Esophagus muscularis mucosa (tissue), 4 donors: ENCODE measurements at regions not wholly inside any gene's neighbourhood (a gene's known extent, or its start where the extent isn't known, plus 50 kb on each side); places are given as distances from the start of the nearest gene placed in this dataset.
"Not testable (repeated sequence)": the region's sequence is repeated elsewhere in the genome, so short reads cannot be mapped to it uniquely, and the experiment has no call there.

ENCODE experiments used
- DNase-seq: peaks from one replicate; pipeline ENCODE4 v3.0.0-alpha.2; 2017; ENCODE audit errors: extremely low spot score
- H3K27ac ChIP-seq, 4 donors: fragments of 200-600 bp; sonication (generic); replicated peaks in 1 of 4; 1 replicate in 3 of 4; 2 replicates in 1 of 4; pipeline ENCODE4 v1.5.1; 2016 to 2019; ENCODE audit warnings: mild to moderate bottlenecking in 1 of 4
- H3K27me3 ChIP-seq, 4 donors: fragments of 200-600 bp; sonication (generic); one replicate each; pipeline versions ENCODE4 v1.5.1 to v1.6.0; 2016 to 2019
- H3K36me3 ChIP-seq, 4 donors: fragments of 200-600 bp; sonication (generic); one replicate each; pipeline ENCODE4 v1.5.1; 2016 to 2019
- H3K4me1 ChIP-seq, 4 donors: fragments of 200-600 bp; sonication (generic); one replicate each; pipeline ENCODE4 v1.5.1; 2016 to 2019
- H3K4me3 ChIP-seq, 4 donors: fragments of 200-600 bp; sonication (generic); 1 replicate in 2 of 4; 2 replicates in 2 of 4; pipeline ENCODE4 v1.5.1; 2016 to 2019; ENCODE audit warnings: mild to moderate bottlenecking in 4 of 4, moderate library complexity in 1 of 4
- H3K9me3 ChIP-seq, 4 donors: fragments of 200-600 bp; sonication (generic); 1 replicate in 3 of 4; 2 replicates in 1 of 4; pipeline ENCODE4 v1.5.1; 2016 to 2019
- CTCF ChIP-seq, 3 experiments: fragments of 200-600 bp in 2 of 3; fragments of 450-650 bp in 1 of 3; sonication (generic) in 2 of 3; IDR thresholded peaks; one replicate each; pipeline ENCODE4 v1.5.1; 2017 to 2019; ENCODE audit warnings: antibody characterized with exemption in 3 of 3, mild to moderate bottlenecking in 2 of 3, moderate library complexity in 1 of 3
- EP300 ChIP-seq: sonication (generic); formaldehyde crosslinking; IDR thresholded peaks from one replicate; pipeline ENCODE4 v1.6.1; 2017; ENCODE audit warnings: antibody characterized with exemption
- POLR2A ChIP-seq: fragments of 450-650 bp; IDR thresholded peaks from one replicate; pipeline ENCODE4 v1.6.1; 2017; ENCODE audit warnings: antibody characterized with exemption, moderate library complexity, mild to moderate bottlenecking, low read depth
- POLR2AphosphoS5 ChIP-seq, 2 donors: sonication (generic); formaldehyde crosslinking; IDR thresholded peaks; one replicate each; pipeline ENCODE4 v1.6.1; 2017; ENCODE audit warnings: antibody characterized with exemption in 2 of 2
- WGBS: methylation state at CpG from one replicate; pipeline ENCODE4 v1.1.5; 2018; 5-methylcytosine and 5-hydroxymethylcytosine counted together
- intact Hi-C: fragments of 100-400 bp; cut with DNase I; formaldehyde crosslinking; loops from one replicate; pipeline ENCODE4 v1.15.1; 2023

DNA sequence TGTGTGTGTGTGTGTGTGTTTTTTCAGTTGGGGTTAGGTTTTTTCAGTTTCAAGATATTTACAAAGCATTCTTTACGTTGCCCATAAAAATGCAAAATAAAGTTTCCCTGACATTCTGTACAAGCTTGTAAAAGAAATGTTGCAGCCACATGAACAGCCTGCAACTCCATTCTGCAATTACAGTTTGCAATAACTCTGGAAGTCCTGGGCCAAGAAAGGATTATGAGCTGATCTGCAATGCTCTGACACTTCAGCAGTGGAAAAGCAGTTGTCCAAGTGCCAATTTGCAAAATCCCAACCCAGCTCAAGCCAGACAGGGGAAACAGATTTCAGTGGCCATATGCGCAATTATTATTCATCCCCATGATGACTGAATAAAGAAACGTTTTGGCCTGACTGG is 322.1 kb downstream of the MEX3B start:
- intact Hi-C loops, result no loop called here
- Histone ChIP-seq H3K36me3 (no peaks in the 10 kb centered on the region), H3K4me1 (peaks cover 0 to 40% (median 40%) of the 10 kb centered on the region in 4 donors), H3K9me3 (no peaks in the 10 kb centered on the region), H3K4me3 (no peak overlapping the region), H3K27me3 (no peaks in the 10 kb centered on the region), H3K27ac (peak overlapping the region in 1 of 4 donors; percentile 16)
- DNase-seq, result no peak
- no peak for TF ChIP-seq EP300
- TF ChIP-seq POLR2A, result no peak
- 25% methylated on average over 2 of the region's 3 CpGs for WGBS

DNA sequence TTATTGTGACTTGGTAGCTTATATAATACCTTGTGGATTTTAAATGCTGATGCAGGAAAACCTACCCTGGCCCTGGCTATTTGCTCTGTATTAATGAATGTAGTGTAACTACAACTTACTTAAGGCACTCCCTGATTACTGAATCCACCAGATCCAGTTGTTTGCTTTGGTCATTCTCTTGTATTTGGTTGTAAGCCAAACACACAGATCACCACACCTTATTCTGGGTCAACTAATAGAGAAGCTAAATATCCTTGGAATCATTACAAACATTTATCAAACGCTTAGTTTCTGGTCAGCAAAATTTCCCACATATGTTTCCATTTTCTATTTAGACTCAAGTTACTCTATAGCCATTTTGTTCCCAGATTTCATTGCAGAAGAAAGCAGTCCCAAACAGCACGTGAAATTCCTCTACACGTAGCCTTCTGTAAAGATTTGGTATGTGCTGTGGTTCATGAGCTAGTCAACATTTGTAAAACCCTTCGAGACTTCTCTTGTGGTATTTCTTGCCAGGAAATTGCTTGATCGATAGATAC is 322.6 kb downstream of the MEX3B start:
- no peaks in the 10 kb centered on the region for H3K9me3 ChIP-seq
- intact Hi-C loops, result no loop called here
- no peak overlapping the region for H3K27ac ChIP-seq
- no peak for TF ChIP-seq POLR2AphosphoS5 (IDR thresholded peaks at IDR 0.05)
- TF ChIP-seq CTCF (IDR thresholded peaks at IDR 0.05), result no peak
- TF ChIP-seq POLR2A, result no peak
- TF ChIP-seq EP300, result no peak
- H3K27me3 ChIP-seq, result no peaks in the 10 kb centered on the region
- H3K36me3 ChIP-seq, result no peaks in the 10 kb centered on the region
- no peak for DNase-seq
- no peak overlapping the region for H3K4me3 ChIP-seq
- H3K4me1 ChIP-seq, result peaks cover 0 to 40% (median 40%) of the 10 kb centered on the region in 4 donors
- 57% methylated on average over 5 of the region's 5 CpGs for WGBS

- H3K9me3 ChIP-seq, H3K27ac ChIP-seq, H3K36me3 ChIP-seq, intact Hi-C loops, H3K4me3 ChIP-seq, H3K27me3 ChIP-seq, DNase-seq, H3K4me1 ChIP-seq: not testable (repeated sequence)
- WGBS, result 98% methylated on average over 2 of the region's 2 CpGs
Observed at GRCh38 chr15:81716468-81716867, 329.4 kb downstream of the MEX3B start.

GRCh38 chr15:81710328-81710727 is 335.5 kb downstream of the MEX3B start:
- Histone ChIP-seq H3K9me3 (no peaks in the 10 kb centered on the region), H3K27me3 (no peaks in the 10 kb centered on the region), H3K4me1 (peaks cover 0 to 8% (median 3%) of the 10 kb centered on the region in 4 donors), H3K27ac (no peak overlapping the region), H3K4me3 (no peak overlapping the region), H3K36me3 (no peaks in the 10 kb centered on the region)
- TF ChIP-seq POLR2A, result no peak
- no peak for TF ChIP-seq EP300
- no peak for TF ChIP-seq CTCF (IDR thresholded peaks at IDR 0.05)
- no peak for TF ChIP-seq POLR2AphosphoS5 (IDR thresholded peaks at IDR 0.05)
- WGBS, result 93% methylated on average over 8 of the region's 8 CpGs
- intact Hi-C loops, result no loop called here
- DNase-seq, result no peak

DNA sequence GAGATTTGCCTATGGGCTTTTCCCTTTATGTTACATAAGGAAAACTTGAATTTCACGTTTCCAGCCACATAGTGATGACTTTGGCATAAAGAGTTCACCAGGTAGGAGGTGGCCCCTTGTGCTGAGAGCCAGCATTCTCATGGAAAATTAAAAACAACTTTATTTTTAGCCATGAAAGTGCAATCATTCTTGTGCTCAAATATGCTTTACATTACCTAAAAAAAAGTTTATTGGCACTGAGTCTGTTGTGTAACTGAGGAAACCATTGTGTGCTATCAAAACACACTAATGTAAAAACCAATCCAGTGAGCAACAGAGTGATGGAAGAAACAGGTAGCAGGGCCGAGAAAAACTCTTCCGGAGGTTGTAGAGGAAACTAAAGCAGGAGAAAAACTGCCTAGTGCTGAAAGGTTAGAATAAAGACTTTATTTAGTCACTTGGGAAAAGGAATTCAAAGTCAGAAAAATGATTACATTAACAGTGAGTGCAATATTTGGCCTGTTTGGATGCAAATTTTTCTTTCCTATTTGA is 332.9 kb upstream of the TMC3 start:
- H3K4me1 ChIP-seq, intact Hi-C loops, H3K9me3 ChIP-seq, DNase-seq, H3K4me3 ChIP-seq, H3K27me3 ChIP-seq, H3K27ac ChIP-seq, H3K36me3 ChIP-seq: not testable (repeated sequence)
- 34% methylated on average over 3 of the region's 3 CpGs for WGBS

GRCh38 chr15:81705727-81706126 is 331.7 kb upstream of the TMC3 start:
- intact Hi-C loops, H3K27ac ChIP-seq, H3K36me3 ChIP-seq, H3K4me1 ChIP-seq, H3K27me3 ChIP-seq, H3K9me3 ChIP-seq, DNase-seq, H3K4me3 ChIP-seq: not testable (repeated sequence)
- WGBS, result 58% methylated on average over 2 of the region's 2 CpGs

DNA sequence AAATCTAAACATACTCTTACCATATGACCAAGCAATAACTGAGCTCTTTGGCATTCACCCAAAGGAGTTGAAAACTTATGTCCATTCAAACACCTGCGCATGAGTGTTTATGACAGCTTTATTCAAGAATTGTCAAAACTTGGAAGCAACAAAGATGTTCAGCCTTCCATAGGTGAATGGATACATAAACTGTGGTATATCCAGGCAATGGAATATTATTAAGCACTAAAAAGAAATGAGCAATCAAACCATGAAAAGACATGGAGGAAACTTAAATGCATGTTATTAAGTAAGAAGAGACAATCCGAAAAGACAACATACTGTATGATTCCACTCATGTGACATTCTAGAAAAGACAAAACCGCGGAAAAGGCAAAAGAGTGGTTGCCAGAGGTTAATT is 312.0 kb upstream of the TMC3 start:
- peaks cover 0 to 14% (median 3%) of the 10 kb centered on the region in 4 donors for H3K9me3 ChIP-seq
- H3K4me3 ChIP-seq, result no peak overlapping the region
- no peaks in the 10 kb centered on the region for H3K4me1 ChIP-seq
- no peaks in the 10 kb centered on the region for H3K27me3 ChIP-seq
- intact Hi-C loops, result no loop called here
- 79% methylated on average over 4 of the region's 4 CpGs for WGBS
- TF ChIP-seq POLR2A (no peak), EP300 (no peak), CTCF (IDR thresholded peaks at IDR 0.05) (no peak), POLR2AphosphoS5 (IDR thresholded peaks at IDR 0.05) (no peak)
- H3K36me3 ChIP-seq, result no peaks in the 10 kb centered on the region
- no peak for DNase-seq
- H3K27ac ChIP-seq, result no peak overlapping the region
